ENCODE measurements at regions not wholly inside any gene's neighbourhood (a gene's known extent, or its start where the extent isn't known, plus 50 kb on each side); places are given as distances from the start of the nearest gene placed in this dataset.

DNA sequence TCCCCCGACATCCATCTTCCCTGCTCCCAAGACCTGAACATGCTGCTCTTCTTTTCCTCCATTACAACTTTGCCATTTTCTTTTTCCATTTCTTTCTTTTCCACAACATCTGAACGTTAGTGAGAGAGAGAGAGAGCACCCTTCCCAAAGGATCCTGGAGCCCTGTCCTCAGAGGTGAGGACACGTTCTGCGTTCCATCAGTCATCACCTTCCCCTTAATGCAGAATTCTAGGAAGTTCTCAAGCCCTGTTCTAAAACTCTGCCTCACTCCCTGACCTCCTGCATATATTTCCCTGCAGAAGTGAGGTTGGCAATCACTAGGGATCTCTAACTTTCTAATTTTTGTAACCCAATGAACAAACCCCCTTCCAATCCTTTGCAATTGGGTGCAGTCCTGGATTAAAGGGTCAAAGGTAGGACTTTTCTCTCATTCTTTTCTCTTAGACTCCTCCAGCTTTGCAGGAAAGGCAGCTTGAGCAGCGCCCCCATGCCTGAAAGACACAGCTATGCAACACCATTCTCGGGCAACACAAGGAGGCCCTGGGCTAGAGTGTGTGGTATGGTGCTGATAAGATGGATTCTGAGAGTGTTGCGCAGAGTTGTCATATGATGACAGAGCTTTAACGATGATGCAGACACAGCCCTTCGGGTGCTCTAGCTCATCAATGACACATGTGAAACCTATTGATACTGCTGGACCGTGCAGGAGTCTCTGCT lies 59.2 kb upstream of the TNR start:
- DNase-seq = no peak
- intact Hi-C loops (cut with DNase I) = no loop called here

DNA sequence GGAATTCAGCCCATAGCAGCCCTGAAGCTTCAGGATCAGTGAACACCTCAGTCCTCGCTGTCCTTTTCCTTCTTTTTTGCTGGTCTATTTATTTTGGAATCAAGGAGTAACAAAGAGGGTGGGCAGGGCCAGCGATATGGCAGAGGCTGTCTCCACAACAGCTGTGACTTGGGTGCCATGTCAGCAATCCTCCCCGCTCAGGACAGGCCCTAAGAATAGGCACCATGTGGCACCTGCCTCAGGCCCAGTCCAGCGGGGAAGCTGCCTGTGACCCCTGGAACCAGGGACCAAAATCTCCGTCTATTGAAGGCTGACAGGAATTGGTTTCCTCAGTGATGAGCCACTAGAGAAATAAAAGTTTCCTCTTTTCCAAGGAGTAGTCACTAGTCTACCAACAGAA lies 58.6 kb upstream of the TNR start:
- no peak for DNase-seq
- intact Hi-C loops (cut with DNase I) = no loop called here

GRCh38 chr1:175797576-175797975 lies 54.2 kb upstream of the TNR start:
- no peak for DNase-seq
- intact Hi-C loops (cut with DNase I) = no loop called here

DNA sequence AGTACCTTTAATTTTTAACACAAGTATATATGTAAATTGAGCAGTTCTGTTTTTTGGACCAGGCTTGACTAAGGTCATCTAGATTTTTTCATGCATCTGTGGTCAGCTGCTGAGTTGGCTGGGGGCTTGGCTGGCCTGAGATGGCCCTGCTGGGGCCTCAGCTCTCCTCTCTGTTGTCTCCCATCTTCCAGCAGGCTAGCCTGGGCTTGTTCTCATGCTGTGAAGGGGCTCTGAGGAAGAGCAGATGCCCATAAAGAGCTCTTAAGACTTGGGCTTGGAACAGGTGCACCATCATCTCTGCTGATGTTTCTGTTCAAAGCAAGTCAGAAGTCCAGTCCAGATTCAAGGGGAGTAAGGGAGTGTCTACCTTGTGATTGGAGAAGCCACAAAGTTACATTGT lies 51.2 kb upstream of the TNR start:
- DNase-seq = no peak
- intact Hi-C loops (cut with DNase I) = no loop called here

- intact Hi-C loops (cut with DNase I) = no loop called here
Measured at GRCh38 chr1:175793617-175794016, 50.2 kb upstream of the TNR start.

More at GRCh38 chr1:175793617-175794016, 50.2 kb upstream of the TNR start:
- no peak for DNase-seq

Data from head of caudate nucleus (tissue), 42 donors.